ENCODE measurements at regions not wholly inside any gene's neighbourhood (a gene's known extent, or its start where the extent isn't known, plus 50 kb on each side); places are given as distances from the start of the nearest gene placed in this dataset.

DNA sequence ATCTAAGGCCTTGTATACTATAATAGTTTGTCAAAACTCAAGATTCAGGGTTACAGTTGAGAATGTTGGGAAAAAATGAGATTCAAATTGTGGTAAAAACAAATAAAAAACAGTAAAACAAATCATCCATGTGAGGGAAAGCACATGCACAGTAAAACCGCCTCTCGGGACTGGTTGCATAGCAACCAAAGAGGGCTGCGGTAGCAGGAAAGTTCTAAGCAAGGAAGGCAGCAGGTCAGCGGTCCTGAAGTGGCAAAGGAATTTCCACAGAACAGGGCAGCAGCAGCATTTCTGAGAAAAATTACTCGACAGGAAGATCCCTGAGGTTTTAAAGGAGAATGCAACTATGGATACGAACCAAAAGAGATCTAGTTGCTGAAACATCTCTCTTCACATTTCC lies 93.7 kb downstream of the DYNAP start:
- H3K79me2 ChIP-seq (ENCODE audit: control insufficient read depth, insufficient read depth, low read length) = no peaks in the 10 kb centered on the region
- Mint-ChIP-seq H3K27ac (no peak overlapping the region), H3K27me3 (peaks cover 8% of the 10 kb centered on the region), H3K9me3 (ENCODE audit: insufficient read depth) (no peaks in the 10 kb centered on the region), H3K4me1 (no peaks in the 10 kb centered on the region), H3K4me3 (no peak overlapping the region)
- no peak for TF ChIP-seq EZH2 (IDR thresholded peaks at IDR 0.05; ENCODE audit: borderline replicate concordance, insufficient read depth, low read depth, low read length, poor library complexity, severe bottlenecking)
- TF ChIP-seq, protein P1, sequence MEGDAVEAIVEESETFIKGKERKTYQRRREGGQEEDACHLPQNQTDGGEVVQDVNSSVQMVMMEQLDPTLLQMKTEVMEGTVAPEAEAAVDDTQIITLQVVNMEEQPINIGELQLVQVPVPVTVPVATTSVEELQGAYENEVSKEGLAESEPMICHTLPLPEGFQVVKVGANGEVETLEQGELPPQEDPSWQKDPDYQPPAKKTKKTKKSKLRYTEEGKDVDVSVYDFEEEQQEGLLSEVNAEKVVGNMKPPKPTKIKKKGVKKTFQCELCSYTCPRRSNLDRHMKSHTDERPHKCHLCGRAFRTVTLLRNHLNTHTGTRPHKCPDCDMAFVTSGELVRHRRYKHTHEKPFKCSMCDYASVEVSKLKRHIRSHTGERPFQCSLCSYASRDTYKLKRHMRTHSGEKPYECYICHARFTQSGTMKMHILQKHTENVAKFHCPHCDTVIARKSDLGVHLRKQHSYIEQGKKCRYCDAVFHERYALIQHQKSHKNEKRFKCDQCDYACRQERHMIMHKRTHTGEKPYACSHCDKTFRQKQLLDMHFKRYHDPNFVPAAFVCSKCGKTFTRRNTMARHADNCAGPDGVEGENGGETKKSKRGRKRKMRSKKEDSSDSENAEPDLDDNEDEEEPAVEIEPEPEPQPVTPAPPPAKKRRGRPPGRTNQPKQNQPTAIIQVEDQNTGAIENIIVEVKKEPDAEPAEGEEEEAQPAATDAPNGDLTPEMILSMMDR (IDR thresholded peaks at IDR 0.05) = no peak
- no peaks in the 10 kb centered on the region for H3K4me1 ChIP-seq (ENCODE audit: control insufficient read depth in 2 of 2, insufficient read depth in 2 of 2, low read length in 2 of 2)
- ChIA-PET POLR2A (no interaction called here), CTCF (no interaction called here)
- no peaks in the 10 kb centered on the region for H4K20me1 ChIP-seq (ENCODE audit: control insufficient read depth, insufficient read depth, low read length, poor library complexity, severe bottlenecking)
- no peaks in the 10 kb centered on the region for H3K27me3 ChIP-seq (replicated peaks in 1 of 4; ENCODE audit: control extremely low read depth in 1 of 4, control insufficient read depth in 3 of 4, insufficient read depth in 4 of 4, low read length in 3 of 4)
- no peak overlapping the region for H3K27ac ChIP-seq (ENCODE audit: low read length in 2 of 2)
- H3K9ac ChIP-seq (ENCODE audit: low read length) = no peak overlapping the region
- no peak overlapping the region for H2AFZ ChIP-seq (ENCODE audit: insufficient read depth, low read depth, low read length, poor library complexity, severe bottlenecking)
- no peaks in the 10 kb centered on the region for H3K36me3 ChIP-seq (replicated peaks in 1 of 2; ENCODE audit: control extremely low read depth in 1 of 2, control insufficient read depth in 1 of 2, extremely low read depth in 1 of 2, insufficient read depth in 2 of 2, low read length in 1 of 2)
- ATAC-seq (ENCODE audit: low read depth) (no peak), DNase-seq (no peak)
- no peak overlapping the region for H3K4me2 ChIP-seq (replicated peaks; ENCODE audit: low read depth, low read length, poor library complexity, severe bottlenecking)
- intact Hi-C loops (cut with micrococcal nuclease) = no loop called here
- H3K4me3 ChIP-seq (ENCODE audit: control extremely low read depth in 1 of 5, extremely low read depth in 1 of 5, insufficient read depth in 1 of 5, low read depth in 2 of 5, low read length in 4 of 5) = no peak overlapping the region
- no peaks in the 10 kb centered on the region for H3K9me3 ChIP-seq (ENCODE audit: control extremely low read depth in 1 of 3, control insufficient read depth in 2 of 3, insufficient read depth in 1 of 3, low read length in 2 of 3)
- 41% methylated on average over 5 of the region's 6 CpGs for WGBS (ENCODE audit: insufficient coverage)

DNA sequence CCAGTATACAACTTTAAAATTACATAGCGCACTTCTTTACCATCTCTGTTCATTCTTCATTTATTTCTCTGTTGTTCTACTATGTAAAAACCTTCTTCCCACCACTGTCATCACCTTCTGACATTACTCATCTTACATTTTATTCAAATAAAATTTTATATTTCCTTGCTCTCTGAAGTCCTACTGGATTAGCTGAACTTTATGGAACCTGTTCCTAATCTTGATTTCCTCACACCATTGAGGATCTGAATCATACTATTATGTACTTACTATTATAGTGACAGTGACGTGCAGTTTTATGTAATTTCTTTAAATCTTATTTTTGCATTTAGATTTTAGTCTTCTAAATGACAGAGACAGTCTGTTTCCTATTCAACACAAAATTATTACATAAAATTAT lies 98.3 kb downstream of the DYNAP start:
- Histone ChIP-seq H3K4me2 (replicated peaks; ENCODE audit: low read depth, low read length, poor library complexity, severe bottlenecking) (no peak overlapping the region), H4K20me1 (ENCODE audit: control insufficient read depth, insufficient read depth, low read length, poor library complexity, severe bottlenecking) (no peaks in the 10 kb centered on the region), H3K4me1 (ENCODE audit: control insufficient read depth in 2 of 2, insufficient read depth in 2 of 2, low read length in 2 of 2) (no peaks in the 10 kb centered on the region), H3K36me3 (replicated peaks in 1 of 2; ENCODE audit: control extremely low read depth in 1 of 2, control insufficient read depth in 1 of 2, extremely low read depth in 1 of 2, insufficient read depth in 2 of 2, low read length in 1 of 2) (no peaks in the 10 kb centered on the region), H3K27ac (ENCODE audit: low read length in 2 of 2) (no peak overlapping the region), H3K27me3 (replicated peaks in 1 of 4; ENCODE audit: control extremely low read depth in 1 of 4, control insufficient read depth in 3 of 4, insufficient read depth in 4 of 4, low read length in 3 of 4) (no peaks in the 10 kb centered on the region), H3K9ac (ENCODE audit: low read length) (no peak overlapping the region), H3K79me2 (ENCODE audit: control insufficient read depth, insufficient read depth, low read length) (no peaks in the 10 kb centered on the region), H2AFZ (ENCODE audit: insufficient read depth, low read depth, low read length, poor library complexity, severe bottlenecking) (no peak overlapping the region), H3K4me3 (ENCODE audit: control extremely low read depth in 1 of 5, extremely low read depth in 1 of 5, insufficient read depth in 1 of 5, low read depth in 2 of 5, low read length in 4 of 5) (no peak overlapping the region), H3K9me3 (ENCODE audit: control extremely low read depth in 1 of 3, control insufficient read depth in 2 of 3, insufficient read depth in 1 of 3, low read length in 2 of 3) (no peaks in the 10 kb centered on the region)
- intact Hi-C loops (cut with micrococcal nuclease) = no loop called here
- TF ChIP-seq EZH2 (IDR thresholded peaks at IDR 0.05; ENCODE audit: borderline replicate concordance, insufficient read depth, low read depth, low read length, poor library complexity, severe bottlenecking) = no peak
- TF ChIP-seq, protein P1 (IDR thresholded peaks at IDR 0.05) = no peak
- ChIA-PET CTCF (no interaction called here), POLR2A (no interaction called here)
- DNase-seq = no peak
- H3K9me3 Mint-ChIP-seq (ENCODE audit: insufficient read depth) = no peaks in the 10 kb centered on the region
- 100% methylated on average over 1 of the region's 2 CpGs for WGBS (ENCODE audit: insufficient coverage)
- no peaks in the 10 kb centered on the region for H3K4me1 Mint-ChIP-seq
- H3K4me3 Mint-ChIP-seq = no peak overlapping the region
- no peak for ATAC-seq (ENCODE audit: low read depth)
- no peak overlapping the region for H3K27ac Mint-ChIP-seq
- peaks cover 4% of the 10 kb centered on the region for H3K27me3 Mint-ChIP-seq
